PFSK-1 (cell line): ENCODE measurements at regions not wholly inside any gene's neighbourhood (a gene's known extent, or its start where the extent isn't known, plus 50 kb on each side); places are given as distances from the start of the nearest gene placed in this dataset.

Experiments
- FOXP2 ChIP-seq: optimal IDR thresholded peaks from 2 replicates; pipeline ENCODE3; 2011; ENCODE audit warnings: borderline replicate concordance, control low read depth, inconsistent platforms; ENCODE audit not compliant: insufficient read depth; ENCODE audit errors: extremely low read length, extremely low read depth
- POLR2AphosphoS5 ChIP-seq: IDR thresholded peaks from 2 replicates; pipeline ENCODE4 v1.6.1; 2012; ENCODE audit warnings: low read depth, mild to moderate bottlenecking, control low read depth, low read length, moderate library complexity
- REST ChIP-seq, 2 experiments: IDR thresholded peaks; 2 replicates each; pipeline versions ENCODE4 v1.6.1 to v1.8.0; 2011 to 2012; ENCODE audit warnings: low read depth in 2 of 2, low read length in 2 of 2, control low read depth in 1 of 2, inconsistent platforms in 1 of 2, mild to moderate bottlenecking in 1 of 2, moderate library complexity in 1 of 2; ENCODE audit not compliant: insufficient read depth in 1 of 2
- SIN3A ChIP-seq: IDR thresholded peaks from 2 replicates; pipeline ENCODE4 v1.6.1; 2012; ENCODE audit warnings: mild to moderate bottlenecking, low read length, moderate library complexity, borderline replicate concordance; ENCODE audit not compliant: insufficient read depth
- TAF1 ChIP-seq: IDR thresholded peaks from 2 replicates; pipeline ENCODE4 v1.6.1; 2012; ENCODE audit warnings: low read length, control low read depth, borderline replicate concordance; ENCODE audit not compliant: insufficient read depth

- TF ChIP-seq FOXP2, result no peak
- no peak for TF ChIP-seq TAF1
- TF ChIP-seq REST (IDR thresholded peaks at IDR 0.05; ENCODE audit: insufficient read depth in 1 of 2, low read depth in 2 of 2, low read length in 2 of 2), result no peak
- no peak for TF ChIP-seq POLR2AphosphoS5
- TF ChIP-seq SIN3A, result no peak
These were observed 113.0 kb downstream of the DTHD1 start for GRCh38 chr4:36394352-36394903.

- no peak for TF ChIP-seq TAF1
- TF ChIP-seq REST (IDR thresholded peaks at IDR 0.05; ENCODE audit: insufficient read depth in 1 of 2, low read depth in 2 of 2, low read length in 2 of 2), result no peak
- no peak for TF ChIP-seq FOXP2
- TF ChIP-seq SIN3A, result no peak
- no peak for TF ChIP-seq POLR2AphosphoS5
These were observed 118.4 kb downstream of the DTHD1 start for GRCh38 chr4:36399762-36400353.

- TF ChIP-seq TAF1 (no peak), SIN3A (no peak), FOXP2 (no peak), POLR2AphosphoS5 (no peak), REST (IDR thresholded peaks at IDR 0.05; ENCODE audit: insufficient read depth in 1 of 2, low read depth in 2 of 2, low read length in 2 of 2) (no peak)
These were observed 120.8 kb downstream of the DTHD1 start for GRCh38 chr4:36402008-36402758.

GRCh38 chr4:36411338-36411737 is 129.9 kb downstream of the DTHD1 start:
- TF ChIP-seq REST (IDR thresholded peaks at IDR 0.05; ENCODE audit: insufficient read depth in 1 of 2, low read depth in 2 of 2, low read length in 2 of 2), result no peak
- TF ChIP-seq POLR2AphosphoS5, result no peak
- no peak for TF ChIP-seq SIN3A
- TF ChIP-seq FOXP2, result no peak
- no peak for TF ChIP-seq TAF1
